Keratinocyte (primary cell): ENCODE measurements at regions not wholly inside any gene's neighbourhood (a gene's known extent, or its start where the extent isn't known, plus 50 kb on each side); places are given as distances from the start of the nearest gene placed in this dataset.

ENCODE experiments used
- EZH2 ChIP-seq: IDR thresholded peaks from one replicate; pipeline ENCODE4 v1.6.1; 2012; ENCODE audit warnings: inconsistent platforms, mild to moderate bottlenecking, low read length, moderate library complexity
- TF ChIP-seq, protein P1 (sequence below), 3 experiments: IDR thresholded peaks in 1 of 3; conservative IDR thresholded peaks in 1 of 3; optimal IDR thresholded peaks in 1 of 3; 2 replicates in 2 of 3; 3 replicates in 1 of 3; pipeline versions ENCODE3 to v1.5.1; 2011; ENCODE audit warnings: low read length in 3 of 3, mild to moderate bottlenecking in 3 of 3, moderate library complexity in 2 of 3, control low read depth in 1 of 3, inconsistent platforms in 1 of 3; ENCODE audit not compliant: insufficient read depth in 2 of 3; ENCODE audit errors: extremely low read depth in 1 of 3

GRCh38 chr1:5493275-5493674 lies 498.9 kb downstream of the NPHP4 start:
- TF ChIP-seq, protein P1, sequence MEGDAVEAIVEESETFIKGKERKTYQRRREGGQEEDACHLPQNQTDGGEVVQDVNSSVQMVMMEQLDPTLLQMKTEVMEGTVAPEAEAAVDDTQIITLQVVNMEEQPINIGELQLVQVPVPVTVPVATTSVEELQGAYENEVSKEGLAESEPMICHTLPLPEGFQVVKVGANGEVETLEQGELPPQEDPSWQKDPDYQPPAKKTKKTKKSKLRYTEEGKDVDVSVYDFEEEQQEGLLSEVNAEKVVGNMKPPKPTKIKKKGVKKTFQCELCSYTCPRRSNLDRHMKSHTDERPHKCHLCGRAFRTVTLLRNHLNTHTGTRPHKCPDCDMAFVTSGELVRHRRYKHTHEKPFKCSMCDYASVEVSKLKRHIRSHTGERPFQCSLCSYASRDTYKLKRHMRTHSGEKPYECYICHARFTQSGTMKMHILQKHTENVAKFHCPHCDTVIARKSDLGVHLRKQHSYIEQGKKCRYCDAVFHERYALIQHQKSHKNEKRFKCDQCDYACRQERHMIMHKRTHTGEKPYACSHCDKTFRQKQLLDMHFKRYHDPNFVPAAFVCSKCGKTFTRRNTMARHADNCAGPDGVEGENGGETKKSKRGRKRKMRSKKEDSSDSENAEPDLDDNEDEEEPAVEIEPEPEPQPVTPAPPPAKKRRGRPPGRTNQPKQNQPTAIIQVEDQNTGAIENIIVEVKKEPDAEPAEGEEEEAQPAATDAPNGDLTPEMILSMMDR (optimal IDR thresholded peaks at IDR 0.05 in 1 of 3, IDR thresholded peaks at IDR 0.05 in 1 of 3, conservative IDR thresholded peaks at IDR 0.05 in 1 of 3; ENCODE audit: extremely low read depth in 1 of 3, insufficient read depth in 2 of 3, low read length in 3 of 3): no peak
- no peak for TF ChIP-seq EZH2
